HCT116 (cell line): ENCODE measurements at regions not wholly inside any gene's neighbourhood (a gene's known extent, or its start where the extent isn't known, plus 50 kb on each side); places are given as distances from the start of the nearest gene placed in this dataset.

ENCODE experiments used
- ATAC-seq: fragments of 200-7000 bp; cut with Tn5 transposase; 2 replicates; pipeline ENCODE4 v1.9.1; 2020; ENCODE audit warnings: mild to moderate bottlenecking, moderate library complexity
- BruUV-seq: library from RNA; stranded (reverse); fragments of 400-500 nt; replicated peaks from 2 replicates; lab custom pipeline; 2021; lab: Mats Ljungman, UMichigan
- CTCF ChIA-PET: fragments of 300-600 bp; sonication (Branson Sonifier 250); formaldehyde crosslinking; loops from one replicate; lab custom pipeline; 2021; ENCODE audit warnings: antibody characterized with exemption; lab: Charles Lee
- POLR2A ChIA-PET: fragments of 300-600, 350-600 bp; sonication (Branson Sonifier 250); formaldehyde crosslinking; loops from one replicate; lab custom pipeline; 2021; ENCODE audit warnings: antibody characterized with exemption; lab: Charles Lee
- RAD21 ChIA-PET, 2 experiments: fragments of 300-600 bp; sonication (Branson Sonifier 250); formaldehyde crosslinking; loops; one replicate each; lab custom pipeline; 2023; ENCODE audit warnings: low total read pairs in 2 of 2; ENCODE audit not compliant: uncharacterized antibody in 2 of 2, unreplicated experiment in 2 of 2, low non-redundant PET in 1 of 2; lab: Charles Lee
- DNase-seq: peaks from one replicate; pipeline ENCODE4 v3.0.0-alpha.2; 2010; ENCODE audit warnings: low read depth, low spot score
- H2AFZ ChIP-seq: fragments of 200-600 bp; shearing (Covaris generic), sonication (generic); 2 replicates; pipeline ENCODE4 v1.6.1; 2017; ENCODE audit warnings: low read depth, mixed run types, mixed read lengths, antibody characterized with exemption, low read length; ENCODE audit not compliant: poor library complexity, severe bottlenecking
- H3K27ac ChIP-seq: 2 replicates; pipeline ENCODE4 v1.5.1; 2012; ENCODE audit warnings: low read depth, low read length
- H3K27me3 ChIP-seq: fragments of 200-600 bp; sonication (generic); 2 replicates; pipeline ENCODE4 v1.6.1; 2016; ENCODE audit warnings: mixed run types, low read length, mixed read lengths; ENCODE audit not compliant: insufficient read depth
- H3K36me3 ChIP-seq, 2 experiments: fragments of 200-500 bp in 1 of 2; fragments of 200-600 bp in 1 of 2; sonication (Bioruptor generic) in 1 of 2; sonication (generic) in 1 of 2; 2 replicates each; pipeline versions ENCODE4 v1.5.1 to v1.6.1; 2014 to 2016; ENCODE audit warnings: low read length in 2 of 2, inconsistent platforms in 1 of 2, mixed read lengths in 1 of 2, mixed run types in 1 of 2; ENCODE audit not compliant: insufficient read depth in 2 of 2, control insufficient read depth in 1 of 2
- H3K4me1 ChIP-seq, 2 experiments: fragments of 200-600 bp in 1 of 2; sonication (generic) in 1 of 2; 2 replicates each; pipeline versions ENCODE4 v1.5.1 to v1.6.1; 2012 to 2017; ENCODE audit warnings: low read length in 2 of 2, inconsistent platforms in 1 of 2, mild to moderate bottlenecking in 1 of 2, mixed read lengths in 1 of 2, mixed run types in 1 of 2, moderate library complexity in 1 of 2; ENCODE audit not compliant: insufficient read depth in 2 of 2, control insufficient read depth in 1 of 2
- H3K4me2 ChIP-seq: fragments of 200-600 bp; sonication (generic); 2 replicates; pipeline ENCODE4 v1.6.1; 2017; ENCODE audit warnings: mixed run types, low read length, mixed read lengths
- H3K4me3 ChIP-seq, 2 experiments: fragments of 200-600 bp in 1 of 2; sonication (generic) in 1 of 2; replicated peaks in 1 of 2; 2 replicates each; pipeline ENCODE4 v1.5.1; 2011 to 2016; ENCODE audit warnings: low read length in 2 of 2, control low read depth in 1 of 2, low read depth in 1 of 2, mild to moderate bottlenecking in 1 of 2, mixed read lengths in 1 of 2, mixed run types in 1 of 2
- H3K79me2 ChIP-seq: fragments of 200-600 bp; sonication (generic); 2 replicates; pipeline ENCODE4 v1.6.1; 2017; ENCODE audit warnings: mild to moderate bottlenecking, mixed run types, low read length, moderate library complexity, mixed read lengths; ENCODE audit not compliant: insufficient read depth
- H3K9ac ChIP-seq: fragments of 200-600 bp; sonication (generic); 2 replicates; pipeline ENCODE4 v1.6.1; 2016; ENCODE audit warnings: low read length, mixed read lengths
- H3K9me2 ChIP-seq: fragments of 200-600 bp; sonication (generic), shearing (Covaris generic); 2 replicates; pipeline ENCODE4 v1.6.1; 2017; ENCODE audit warnings: mixed run types, mild to moderate bottlenecking, moderate library complexity; ENCODE audit not compliant: insufficient read depth
- H3K9me3 ChIP-seq, 2 experiments: fragments of 200-500 bp in 1 of 2; fragments of 200-600 bp in 1 of 2; sonication (Bioruptor generic) in 1 of 2; sonication (generic) in 1 of 2; 2 replicates each; pipeline ENCODE4 v1.6.1; 2014 to 2017; ENCODE audit warnings: low read length in 2 of 2, mixed read lengths in 2 of 2, inconsistent platforms in 1 of 2, low read depth in 1 of 2, mild to moderate bottlenecking in 1 of 2, mixed run types in 1 of 2, moderate library complexity in 1 of 2; ENCODE audit not compliant: control insufficient read depth in 1 of 2, insufficient read depth in 1 of 2
- H4K20me1 ChIP-seq: fragments of 200-600 bp; sonication (generic), shearing (Covaris generic); 2 replicates; pipeline ENCODE4 v1.6.1; 2017; ENCODE audit warnings: mixed run types, mild to moderate bottlenecking, moderate library complexity; ENCODE audit not compliant: insufficient read depth
- CBX3 ChIP-seq: IDR thresholded peaks from 2 replicates; pipeline ENCODE4 v1.6.1; 2012; ENCODE audit warnings: low read depth
- CEBPB ChIP-seq: IDR thresholded peaks from 2 replicates; pipeline ENCODE4 v1.6.1; 2012; ENCODE audit warnings: low read depth
- EGR1 ChIP-seq: IDR thresholded peaks from 2 replicates; pipeline ENCODE4 v1.6.1; 2012; ENCODE audit warnings: low read depth
- ELF1 ChIP-seq: IDR thresholded peaks from 2 replicates; pipeline ENCODE4 v1.6.1; 2012; ENCODE audit warnings: low read depth, borderline replicate concordance
- EZH2 ChIP-seq: fragments of 200-600 bp; sonication (generic); IDR thresholded peaks from 2 replicates; pipeline ENCODE4 v1.6.1; 2017; ENCODE audit warnings: antibody characterized with exemption, mixed run types
- EZH2phosphoT487 ChIP-seq: fragments of 200-600 bp; IDR thresholded peaks from 2 replicates; pipeline ENCODE4 v1.6.1; 2018; ENCODE audit warnings: antibody characterized with exemption, borderline replicate concordance
- JUND ChIP-seq: IDR thresholded peaks from 2 replicates; pipeline ENCODE4 v1.6.1; 2012
- POLR2AphosphoS5 ChIP-seq: IDR thresholded peaks from 2 replicates; pipeline ENCODE4 v1.6.1; 2011; ENCODE audit warnings: mild to moderate bottlenecking, low read depth, low read length, moderate library complexity
- RAD21 ChIP-seq: IDR thresholded peaks from 2 replicates; pipeline ENCODE4 v1.6.1; 2012; ENCODE audit warnings: low read depth, mild to moderate bottlenecking
- SP1 ChIP-seq: IDR thresholded peaks from 2 replicates; pipeline ENCODE4 v1.6.1; 2012; ENCODE audit warnings: low read depth
- SRF ChIP-seq: IDR thresholded peaks from 2 replicates; pipeline ENCODE4 v1.6.1; 2012; ENCODE audit warnings: low read depth
- ZNF274 ChIP-seq: fragments of 200-500 bp; sonication (Bioruptor generic); IDR thresholded peaks from 2 replicates; pipeline ENCODE4 v1.6.1; 2014; ENCODE audit warnings: mild to moderate bottlenecking, low read depth, low read length, inconsistent platforms
- intact Hi-C: fragments of 100-400 bp; cut with micrococcal nuclease; formaldehyde crosslinking; loops from 2 replicates; pipeline ENCODE4 v1.10.0; 2022
- TF ChIP-seq, protein P1 (sequence below): IDR thresholded peaks from 2 replicates; pipeline ENCODE4 v1.6.1; 2012
- TF ChIP-seq, protein P2 (sequence below): IDR thresholded peaks from 2 replicates; pipeline ENCODE4 v1.6.1; 2012; ENCODE audit warnings: low read depth
- TF ChIP-seq, protein P3 (sequence below): IDR thresholded peaks from 2 replicates; pipeline ENCODE4 v1.6.1; 2011; ENCODE audit warnings: mild to moderate bottlenecking, low read length, moderate library complexity; ENCODE audit not compliant: insufficient replicate concordance; ENCODE audit errors: extremely low read depth
- TF ChIP-seq, protein P4 (sequence below): IDR thresholded peaks from 2 replicates; pipeline ENCODE4 v1.6.1; 2012
- TF ChIP-seq, protein P5 (sequence below), 3 experiments: fragments of 200-600 bp in 1 of 3; sonication (generic) in 1 of 3; IDR thresholded peaks in 2 of 3; conservative IDR thresholded peaks in 1 of 3; 2 replicates each; pipeline ENCODE4 v1.5.1; 2012 to 2017; ENCODE audit warnings: low read depth in 2 of 3, low read length in 2 of 3, antibody characterized with exemption in 1 of 3, borderline replicate concordance in 1 of 3, control low read depth in 1 of 3, mild to moderate bottlenecking in 1 of 3, mixed read lengths in 1 of 3, mixed run types in 1 of 3, moderate library complexity in 1 of 3; ENCODE audit not compliant: insufficient read depth in 1 of 3

DNA sequence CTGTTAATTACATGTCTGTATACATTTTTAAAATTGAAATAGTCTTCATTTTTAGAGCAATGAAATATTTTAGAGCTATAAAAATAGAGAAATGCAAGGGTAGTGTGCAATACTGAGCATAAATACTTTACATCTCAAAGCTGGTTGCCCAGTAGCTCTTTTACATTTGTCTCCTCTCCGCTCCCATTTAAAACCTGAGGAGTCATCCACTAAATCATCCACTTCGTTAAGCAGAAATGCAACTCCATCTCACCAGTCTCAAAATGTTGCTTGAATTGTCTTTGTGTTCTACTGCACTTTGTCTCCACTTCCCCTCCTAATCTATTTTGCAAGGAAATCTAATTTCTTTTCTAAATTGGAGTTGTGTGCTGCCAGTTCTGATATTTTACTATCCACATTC lies 563.6 kb downstream of the VGLL3 start:
- Histone ChIP-seq H3K9me3 (peaks cover 0 to 2% of the 10 kb centered on the region in 2 experiments; a peak in 1 of 4 replicates), H4K20me1 (no peaks in the 10 kb centered on the region), H3K79me2 (no peaks in the 10 kb centered on the region), H3K27ac (no peak overlapping the region), H3K36me3 (no peaks in the 10 kb centered on the region), H3K9me2 (no peaks in the 10 kb centered on the region), H3K4me2 (no peak overlapping the region), H2AFZ (no peak overlapping the region), H3K27me3 (no peaks in the 10 kb centered on the region), H3K4me1 (no peaks in the 10 kb centered on the region), H3K4me3 (no peak overlapping the region), H3K9ac (no peak overlapping the region)
- BruUV-seq: no TSS peak
- POLR2A ChIA-PET: no interaction called here
- RAD21 ChIA-PET: no interaction called here
- CTCF ChIA-PET: no interaction called here
- DNase-seq: no peak
- no peak for ATAC-seq
- intact Hi-C loops: no loop called here
- TF ChIP-seq, protein P1, sequence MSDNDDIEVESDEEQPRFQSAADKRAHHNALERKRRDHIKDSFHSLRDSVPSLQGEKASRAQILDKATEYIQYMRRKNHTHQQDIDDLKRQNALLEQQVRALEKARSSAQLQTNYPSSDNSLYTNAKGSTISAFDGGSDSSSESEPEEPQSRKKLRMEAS: no peak
- no peak for TF ChIP-seq EGR1
- no peak for TF ChIP-seq ELF1
- TF ChIP-seq, protein P2, sequence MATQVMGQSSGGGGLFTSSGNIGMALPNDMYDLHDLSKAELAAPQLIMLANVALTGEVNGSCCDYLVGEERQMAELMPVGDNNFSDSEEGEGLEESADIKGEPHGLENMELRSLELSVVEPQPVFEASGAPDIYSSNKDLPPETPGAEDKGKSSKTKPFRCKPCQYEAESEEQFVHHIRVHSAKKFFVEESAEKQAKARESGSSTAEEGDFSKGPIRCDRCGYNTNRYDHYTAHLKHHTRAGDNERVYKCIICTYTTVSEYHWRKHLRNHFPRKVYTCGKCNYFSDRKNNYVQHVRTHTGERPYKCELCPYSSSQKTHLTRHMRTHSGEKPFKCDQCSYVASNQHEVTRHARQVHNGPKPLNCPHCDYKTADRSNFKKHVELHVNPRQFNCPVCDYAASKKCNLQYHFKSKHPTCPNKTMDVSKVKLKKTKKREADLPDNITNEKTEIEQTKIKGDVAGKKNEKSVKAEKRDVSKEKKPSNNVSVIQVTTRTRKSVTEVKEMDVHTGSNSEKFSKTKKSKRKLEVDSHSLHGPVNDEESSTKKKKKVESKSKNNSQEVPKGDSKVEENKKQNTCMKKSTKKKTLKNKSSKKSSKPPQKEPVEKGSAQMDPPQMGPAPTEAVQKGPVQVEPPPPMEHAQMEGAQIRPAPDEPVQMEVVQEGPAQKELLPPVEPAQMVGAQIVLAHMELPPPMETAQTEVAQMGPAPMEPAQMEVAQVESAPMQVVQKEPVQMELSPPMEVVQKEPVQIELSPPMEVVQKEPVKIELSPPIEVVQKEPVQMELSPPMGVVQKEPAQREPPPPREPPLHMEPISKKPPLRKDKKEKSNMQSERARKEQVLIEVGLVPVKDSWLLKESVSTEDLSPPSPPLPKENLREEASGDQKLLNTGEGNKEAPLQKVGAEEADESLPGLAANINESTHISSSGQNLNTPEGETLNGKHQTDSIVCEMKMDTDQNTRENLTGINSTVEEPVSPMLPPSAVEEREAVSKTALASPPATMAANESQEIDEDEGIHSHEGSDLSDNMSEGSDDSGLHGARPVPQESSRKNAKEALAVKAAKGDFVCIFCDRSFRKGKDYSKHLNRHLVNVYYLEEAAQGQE: no peak
- no peak for TF ChIP-seq EZH2phosphoT487
- TF ChIP-seq ZNF274: no peak
- TF ChIP-seq SRF: no peak
- no peak for TF ChIP-seq CEBPB
- TF ChIP-seq JUND: no peak
- TF ChIP-seq, protein P3, sequence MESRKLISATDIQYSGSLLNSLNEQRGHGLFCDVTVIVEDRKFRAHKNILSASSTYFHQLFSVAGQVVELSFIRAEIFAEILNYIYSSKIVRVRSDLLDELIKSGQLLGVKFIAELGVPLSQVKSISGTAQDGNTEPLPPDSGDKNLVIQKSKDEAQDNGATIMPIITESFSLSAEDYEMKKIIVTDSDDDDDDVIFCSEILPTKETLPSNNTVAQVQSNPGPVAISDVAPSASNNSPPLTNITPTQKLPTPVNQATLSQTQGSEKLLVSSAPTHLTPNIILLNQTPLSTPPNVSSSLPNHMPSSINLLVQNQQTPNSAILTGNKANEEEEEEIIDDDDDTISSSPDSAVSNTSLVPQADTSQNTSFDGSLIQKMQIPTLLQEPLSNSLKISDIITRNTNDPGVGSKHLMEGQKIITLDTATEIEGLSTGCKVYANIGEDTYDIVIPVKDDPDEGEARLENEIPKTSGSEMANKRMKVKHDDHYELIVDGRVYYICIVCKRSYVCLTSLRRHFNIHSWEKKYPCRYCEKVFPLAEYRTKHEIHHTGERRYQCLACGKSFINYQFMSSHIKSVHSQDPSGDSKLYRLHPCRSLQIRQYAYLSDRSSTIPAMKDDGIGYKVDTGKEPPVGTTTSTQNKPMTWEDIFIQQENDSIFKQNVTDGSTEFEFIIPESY: no peak
- no peak for TF ChIP-seq POLR2AphosphoS5
- TF ChIP-seq, protein P4, sequence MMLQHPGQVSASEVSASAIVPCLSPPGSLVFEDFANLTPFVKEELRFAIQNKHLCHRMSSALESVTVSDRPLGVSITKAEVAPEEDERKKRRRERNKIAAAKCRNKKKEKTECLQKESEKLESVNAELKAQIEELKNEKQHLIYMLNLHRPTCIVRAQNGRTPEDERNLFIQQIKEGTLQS: no peak
- TF ChIP-seq EZH2: no peak
- TF ChIP-seq SP1: no peak
- no peak for TF ChIP-seq CBX3
- TF ChIP-seq RAD21: no peak
- TF ChIP-seq, protein P5, sequence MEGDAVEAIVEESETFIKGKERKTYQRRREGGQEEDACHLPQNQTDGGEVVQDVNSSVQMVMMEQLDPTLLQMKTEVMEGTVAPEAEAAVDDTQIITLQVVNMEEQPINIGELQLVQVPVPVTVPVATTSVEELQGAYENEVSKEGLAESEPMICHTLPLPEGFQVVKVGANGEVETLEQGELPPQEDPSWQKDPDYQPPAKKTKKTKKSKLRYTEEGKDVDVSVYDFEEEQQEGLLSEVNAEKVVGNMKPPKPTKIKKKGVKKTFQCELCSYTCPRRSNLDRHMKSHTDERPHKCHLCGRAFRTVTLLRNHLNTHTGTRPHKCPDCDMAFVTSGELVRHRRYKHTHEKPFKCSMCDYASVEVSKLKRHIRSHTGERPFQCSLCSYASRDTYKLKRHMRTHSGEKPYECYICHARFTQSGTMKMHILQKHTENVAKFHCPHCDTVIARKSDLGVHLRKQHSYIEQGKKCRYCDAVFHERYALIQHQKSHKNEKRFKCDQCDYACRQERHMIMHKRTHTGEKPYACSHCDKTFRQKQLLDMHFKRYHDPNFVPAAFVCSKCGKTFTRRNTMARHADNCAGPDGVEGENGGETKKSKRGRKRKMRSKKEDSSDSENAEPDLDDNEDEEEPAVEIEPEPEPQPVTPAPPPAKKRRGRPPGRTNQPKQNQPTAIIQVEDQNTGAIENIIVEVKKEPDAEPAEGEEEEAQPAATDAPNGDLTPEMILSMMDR (IDR thresholded peaks at IDR 0.05 in 2 of 3, conservative IDR thresholded peaks at IDR 0.05 in 1 of 3; ENCODE audit: borderline replicate concordance in 1 of 3, insufficient read depth in 1 of 3, low read depth in 2 of 3, low read length in 2 of 3): no peak
